HepG2 (cell line): ENCODE measurements at regions not wholly inside any gene's neighbourhood (a gene's known extent, or its start where the extent isn't known, plus 50 kb on each side); places are given as distances from the start of the nearest gene placed in this dataset.

ENCODE experiments used
- CTCF ChIP-seq: sonication (generic); formaldehyde crosslinking; IDR thresholded peaks from 2 replicates; pipeline ENCODE4 v1.5.0; 2020; ENCODE audit warnings: mild to moderate bottlenecking, missing genetic modification reagents, moderate library complexity
- POLR2G ChIP-seq: fragments of 200-400 bp; formaldehyde crosslinking; IDR thresholded peaks from 2 replicates; pipeline ENCODE4 v1.6.1; 2018; ENCODE audit warnings: mild to moderate bottlenecking, low read depth, low read length, moderate library complexity
- RCOR2 ChIP-seq: IDR thresholded peaks from 2 replicates; pipeline ENCODE4 v1.6.1; 2016; ENCODE audit warnings: missing biosample characterization, missing genetic modification reagents
- SRF ChIP-seq: IDR thresholded peaks from 2 replicates; pipeline ENCODE4 v1.6.1; 2011; ENCODE audit warnings: mild to moderate bottlenecking, low read depth, low read length, moderate library complexity
- TF ChIP-seq, protein P1 (sequence below): sonication (generic); formaldehyde crosslinking; IDR thresholded peaks from 2 replicates; pipeline ENCODE4 v1.4.0; 2020; ENCODE audit warnings: missing genetic modification reagents, mild to moderate bottlenecking, borderline replicate concordance

GRCh38 chr11:129612447-129612961, 203.1 kb upstream of the TMEM45B start:
- no peak for TF ChIP-seq POLR2G
- no peak for TF ChIP-seq CTCF (CRISPR knock-in tag)
- no peak for TF ChIP-seq SRF
- TF ChIP-seq, protein P1, sequence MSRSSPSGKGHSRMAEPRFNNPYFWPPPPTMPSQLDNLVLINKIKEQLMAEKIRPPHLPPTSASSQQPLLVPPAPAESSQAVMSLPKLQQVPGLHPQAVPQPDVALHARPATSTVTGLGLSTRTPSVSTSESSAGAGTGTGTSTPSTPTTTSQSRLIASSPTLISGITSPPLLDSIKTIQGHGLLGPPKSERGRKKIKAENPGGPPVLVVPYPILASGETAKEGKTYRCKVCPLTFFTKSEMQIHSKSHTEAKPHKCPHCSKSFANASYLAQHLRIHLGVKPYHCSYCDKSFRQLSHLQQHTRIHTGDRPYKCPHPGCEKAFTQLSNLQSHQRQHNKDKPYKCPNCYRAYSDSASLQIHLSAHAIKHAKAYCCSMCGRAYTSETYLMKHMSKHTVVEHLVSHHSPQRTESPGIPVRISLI (CRISPR knock-in tag) = no peak
- no peak for TF ChIP-seq RCOR2 (CRISPR knock-in tag)
